BLaER1 (cell line): ENCODE measurements at regions not wholly inside any gene's neighbourhood (a gene's known extent, or its start where the extent isn't known, plus 50 kb on each side); places are given as distances from the start of the nearest gene placed in this dataset.
"Not testable (repeated sequence)": the region's sequence is repeated elsewhere in the genome, so short reads cannot be mapped to it uniquely, and the experiment has no call there.

Experiments used
- H3K27ac ChIP-seq: shearing (Covaris generic); formaldehyde crosslinking; 2 replicates; pipeline ENCODE4 v1.8.1; 2022
- H3K27me3 ChIP-seq: shearing (Covaris generic); formaldehyde crosslinking; 2 replicates; pipeline ENCODE4 v1.8.1; 2022
- H3K36me3 ChIP-seq: shearing (Covaris generic); formaldehyde crosslinking; 2 replicates; pipeline ENCODE4 v1.8.1; 2022
- H3K4me1 ChIP-seq: shearing (Covaris generic); formaldehyde crosslinking; 2 replicates; pipeline ENCODE4 v1.8.1; 2022
- H3K4me2 ChIP-seq: shearing (Covaris generic); formaldehyde crosslinking; 2 replicates; pipeline ENCODE4 v1.8.1; 2022
- H3K4me3 ChIP-seq: shearing (Covaris generic); formaldehyde crosslinking; 2 replicates; pipeline ENCODE4 v1.8.1; 2022
- H3K9ac ChIP-seq: shearing (Covaris generic); formaldehyde crosslinking; 2 replicates; pipeline ENCODE4 v1.8.1; 2022
- H3K9me3 ChIP-seq: shearing (Covaris generic); formaldehyde crosslinking; 2 replicates; pipeline ENCODE4 v1.8.1; 2022
- H4K20me1 ChIP-seq: shearing (Covaris generic); formaldehyde crosslinking; 2 replicates; pipeline ENCODE4 v1.8.1; 2022
- Cebpa-rat ChIP-seq: shearing (Covaris generic); IDR thresholded peaks from 2 replicates; pipeline ENCODE4 v1.8.1; 2022

DNA sequence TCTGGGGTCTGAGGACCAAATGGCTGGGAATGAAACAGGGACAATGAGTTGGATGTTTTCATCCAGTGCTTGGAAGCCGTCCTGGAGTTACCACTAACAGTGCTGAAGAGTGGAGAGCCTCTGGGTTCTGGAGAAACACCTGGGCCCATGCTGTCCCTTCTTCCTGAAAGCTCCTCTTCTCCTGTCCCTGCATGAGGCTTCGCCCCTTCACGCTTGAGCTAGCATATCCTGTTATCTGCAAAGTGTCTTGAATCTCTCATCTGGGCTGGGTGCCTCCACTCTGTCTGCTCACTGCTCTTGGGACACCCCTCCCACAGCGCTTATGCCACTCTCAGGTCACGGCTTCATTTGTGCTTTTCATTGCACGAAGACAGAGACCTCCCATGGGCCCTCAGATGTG lies 154.5 kb downstream of the MYCN start:
- H3K9ac ChIP-seq, result no peak overlapping the region
- no peaks in the 10 kb centered on the region for H3K27me3 ChIP-seq
- H3K4me3 ChIP-seq, result no peak overlapping the region
- peak overlapping the region; percentile 63 for H3K4me2 ChIP-seq
- H3K27ac ChIP-seq, result no peak overlapping the region
- no peaks in the 10 kb centered on the region for H3K9me3 ChIP-seq
- no peaks in the 10 kb centered on the region for H3K36me3 ChIP-seq
- peaks cover 21% of the 10 kb centered on the region for H3K4me1 ChIP-seq
- TF ChIP-seq Cebpa-rat, result no peak
- H4K20me1 ChIP-seq, result no peaks in the 10 kb centered on the region

DNA sequence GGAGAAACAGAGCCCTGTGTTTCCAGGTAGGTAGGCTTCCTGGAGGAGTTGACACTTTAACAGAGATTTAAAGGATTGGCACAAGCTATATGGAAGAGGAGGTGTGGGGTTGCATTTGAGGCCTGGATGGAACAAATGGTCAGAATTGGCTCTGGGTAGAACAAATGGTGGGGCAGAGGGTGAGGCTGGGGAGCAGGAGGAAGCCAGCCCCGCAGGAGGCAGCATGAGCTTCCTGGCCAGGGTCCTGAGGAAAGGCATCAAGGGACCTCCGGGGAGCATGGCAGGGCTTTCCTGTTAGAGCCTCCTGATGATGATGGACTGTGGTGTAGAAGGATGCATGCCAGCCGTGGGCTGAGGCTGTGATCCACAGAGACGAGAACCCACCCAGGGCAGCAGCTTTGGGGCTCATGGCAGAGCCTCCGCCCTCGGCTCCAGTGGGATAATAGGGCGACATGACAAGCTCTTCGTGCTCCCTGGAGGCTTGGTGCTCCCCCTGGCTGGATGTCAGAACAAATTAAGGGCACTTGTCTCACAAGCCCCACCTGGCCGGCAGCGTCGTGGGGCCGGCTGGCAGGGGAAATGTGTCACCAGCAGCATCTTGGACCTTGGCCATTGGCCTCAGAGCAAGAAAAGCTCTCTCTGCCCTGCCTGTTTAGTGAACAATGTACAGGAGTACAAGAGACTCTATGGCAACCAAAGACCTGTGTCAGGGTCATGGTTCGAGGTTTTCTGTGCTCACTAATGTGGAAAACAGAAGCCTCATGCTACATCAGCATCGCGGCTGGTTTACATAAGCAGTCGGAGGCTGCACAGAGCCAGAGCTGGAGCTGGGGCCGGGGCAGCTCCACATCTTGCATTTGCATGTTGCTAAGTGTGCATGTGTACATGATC lies 153.5 kb downstream of the MYCN start:
- no peak overlapping the region for H3K27ac ChIP-seq
- H3K9me3 ChIP-seq, result no peaks in the 10 kb centered on the region
- no peak for TF ChIP-seq Cebpa-rat
- H3K4me2 ChIP-seq, result peak overlapping the region; percentile 63
- peaks cover 21% of the 10 kb centered on the region for H3K4me1 ChIP-seq
- H3K36me3 ChIP-seq, result no peaks in the 10 kb centered on the region
- no peaks in the 10 kb centered on the region for H4K20me1 ChIP-seq
- no peak overlapping the region for H3K4me3 ChIP-seq
- H3K9ac ChIP-seq, result no peak overlapping the region
- H3K27me3 ChIP-seq, result no peaks in the 10 kb centered on the region

DNA sequence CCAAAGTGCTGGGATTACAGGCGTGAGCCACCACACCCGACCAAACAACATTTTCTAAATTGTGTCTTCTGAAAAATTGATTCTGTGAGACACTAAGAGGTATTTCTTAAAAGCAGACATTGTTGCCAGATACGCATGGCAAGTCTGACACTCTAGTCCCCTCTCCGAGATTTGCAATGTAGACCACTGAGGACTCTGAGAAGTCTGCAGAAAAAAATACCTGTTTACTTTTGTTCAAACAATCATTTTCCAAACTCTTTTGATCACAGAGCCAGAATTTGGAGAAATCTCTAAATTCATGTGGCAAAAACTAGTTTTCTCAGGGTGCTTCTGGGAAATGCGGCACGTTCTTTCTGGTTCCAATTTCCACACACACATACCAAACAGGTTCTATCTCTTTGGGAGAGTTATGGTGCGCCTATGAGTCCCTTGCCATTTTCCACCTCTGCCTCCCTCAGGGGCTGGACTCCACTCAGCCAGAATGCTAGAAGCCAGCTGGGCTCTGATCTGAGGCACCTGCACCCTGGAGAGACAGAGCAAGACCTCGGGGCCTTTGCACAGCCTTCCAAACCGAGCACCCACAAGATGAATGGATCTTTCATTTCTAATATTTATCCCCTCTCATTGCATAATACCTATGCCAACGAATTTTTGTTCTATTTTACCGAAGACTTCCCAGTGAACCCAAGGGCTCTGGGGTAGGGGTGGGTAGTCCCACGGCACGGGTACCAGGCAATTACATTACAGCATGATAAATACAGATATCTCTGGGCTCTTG lies 152.7 kb downstream of the MYCN start:
- Histone ChIP-seq H3K27me3 (no peaks in the 10 kb centered on the region), H3K4me3 (no peak overlapping the region), H3K4me1 (peaks cover 25% of the 10 kb centered on the region), H4K20me1 (no peaks in the 10 kb centered on the region), H3K4me2 (0 out of 2 replicates have a peak overlapping the region, but pooled peaks have one; percentile 63), H3K9me3 (no peaks in the 10 kb centered on the region), H3K27ac (no peak overlapping the region), H3K9ac (no peak overlapping the region), H3K36me3 (no peaks in the 10 kb centered on the region)
- TF ChIP-seq Cebpa-rat, result no peak

DNA sequence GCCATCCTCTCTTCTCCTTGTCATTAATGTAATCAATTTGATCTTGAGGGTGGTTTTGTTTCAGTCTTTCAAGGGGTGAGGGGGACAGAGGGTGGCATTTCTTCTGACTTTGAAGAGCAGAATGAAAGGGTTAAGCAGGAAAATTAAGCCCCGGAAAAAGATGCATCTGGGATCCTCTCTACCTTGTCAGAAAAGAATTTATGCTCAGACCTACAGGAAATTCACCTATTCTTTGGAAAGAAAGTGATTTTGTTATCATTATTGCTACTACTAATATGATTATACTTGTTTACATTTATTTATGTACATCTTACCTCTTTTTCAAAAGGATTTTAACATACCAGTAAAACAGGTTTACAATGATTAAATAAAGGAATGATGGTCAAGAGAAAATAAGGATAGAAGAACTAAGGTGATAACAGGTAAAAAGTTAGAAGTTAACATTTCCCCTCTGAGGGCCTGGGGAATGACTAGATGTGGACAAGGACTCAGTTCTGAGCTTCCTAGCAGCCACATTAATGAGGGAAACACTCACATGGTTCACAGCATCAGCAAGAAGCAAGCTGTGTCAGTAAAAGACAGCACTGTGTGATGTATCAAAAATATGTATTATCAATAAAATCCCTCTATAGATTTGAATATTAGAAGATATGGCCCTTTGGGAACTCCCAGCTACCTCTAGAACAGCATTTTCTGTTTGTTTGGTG lies 151.4 kb downstream of the MYCN start:
- Histone ChIP-seq H3K36me3 (no peaks in the 10 kb centered on the region), H3K27ac (no peak overlapping the region), H3K27me3 (no peaks in the 10 kb centered on the region), H3K9ac (no peak overlapping the region), H3K9me3 (no peaks in the 10 kb centered on the region), H3K4me3 (no peak overlapping the region), H3K4me1 (peaks cover 25% of the 10 kb centered on the region), H4K20me1 (no peaks in the 10 kb centered on the region), H3K4me2 (no peak overlapping the region)
- no peak for TF ChIP-seq Cebpa-rat

DNA sequence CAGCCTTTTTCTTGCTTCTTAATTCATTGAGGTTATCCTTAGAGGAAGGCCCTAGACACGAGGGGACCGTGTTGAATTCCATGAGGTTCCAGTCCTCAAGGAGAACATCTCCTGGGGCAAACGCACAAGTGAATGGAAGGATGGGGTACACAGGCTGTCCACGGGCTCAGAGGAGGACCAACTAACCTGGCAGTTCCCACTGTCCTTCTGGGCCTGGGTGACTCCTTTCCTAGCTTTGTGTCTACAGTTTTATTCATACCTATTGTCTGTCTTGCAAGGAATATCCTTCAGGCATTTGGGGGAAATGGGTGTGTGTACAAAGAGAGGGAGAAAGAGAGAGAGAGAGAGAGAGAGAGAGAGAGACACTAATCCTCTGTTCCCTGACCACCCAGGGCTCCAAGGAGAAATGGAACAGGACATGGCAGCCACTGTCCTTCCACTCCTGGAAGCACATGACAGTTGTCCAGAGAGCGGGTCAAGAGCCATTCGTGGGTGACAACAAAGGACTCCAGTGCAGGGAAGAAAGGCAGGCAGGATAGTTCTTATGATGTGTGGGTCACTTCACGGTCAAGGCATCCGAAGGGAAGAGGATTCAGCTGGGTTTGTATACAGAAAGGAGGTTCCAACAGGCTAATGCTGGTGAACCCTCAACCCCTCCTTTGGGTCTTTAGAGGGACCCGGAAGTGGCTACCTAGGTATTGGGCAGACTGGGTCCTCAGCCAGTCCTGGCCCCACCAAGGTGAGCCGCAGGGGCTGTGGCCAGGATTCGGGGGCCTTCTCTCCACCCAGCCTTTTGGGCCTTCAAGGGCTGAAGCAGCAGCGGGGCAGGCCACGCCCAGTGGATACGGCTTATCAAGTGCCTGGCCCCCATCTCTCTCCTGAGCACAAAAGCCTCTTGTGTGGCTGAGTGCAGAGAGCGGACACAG lies 150.6 kb downstream of the MYCN start:
- H3K27ac ChIP-seq, result no peak overlapping the region
- no peaks in the 10 kb centered on the region for H3K27me3 ChIP-seq
- H3K4me2 ChIP-seq, result no peak overlapping the region
- no peak for TF ChIP-seq Cebpa-rat
- H3K36me3 ChIP-seq, result no peaks in the 10 kb centered on the region
- H3K4me1 ChIP-seq, result peaks cover 25% of the 10 kb centered on the region
- no peak overlapping the region for H3K4me3 ChIP-seq
- H4K20me1 ChIP-seq, result no peaks in the 10 kb centered on the region
- no peak overlapping the region for H3K9ac ChIP-seq
- H3K9me3 ChIP-seq, result no peaks in the 10 kb centered on the region

DNA sequence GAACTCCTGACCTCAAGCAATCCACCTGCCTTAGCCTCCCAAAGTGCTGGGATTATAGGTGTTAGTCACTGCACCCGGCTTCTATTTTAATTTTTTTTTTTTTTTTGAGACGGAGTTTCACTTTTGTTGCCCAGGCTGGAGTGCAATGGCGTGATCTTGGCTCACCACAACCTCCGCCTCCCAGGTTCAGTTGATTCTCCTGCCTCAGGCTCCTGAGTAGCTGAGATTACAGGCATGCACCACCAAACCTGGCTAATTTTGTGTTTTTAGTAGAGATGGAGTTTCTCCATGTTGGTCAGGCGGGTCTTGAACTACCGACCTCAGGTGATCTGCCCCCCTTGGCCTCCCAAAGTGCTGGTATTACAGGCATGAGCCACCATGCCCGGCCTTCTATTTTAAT lies 149.1 kb downstream of the MYCN start:
- not testable (repeated sequence) for H3K27ac ChIP-seq, H3K27me3 ChIP-seq, H3K9me3 ChIP-seq, H3K4me3 ChIP-seq, H3K9ac ChIP-seq, H3K36me3 ChIP-seq, H3K4me2 ChIP-seq, H4K20me1 ChIP-seq
- peaks cover 21% of the 10 kb centered on the region for H3K4me1 ChIP-seq

DNA sequence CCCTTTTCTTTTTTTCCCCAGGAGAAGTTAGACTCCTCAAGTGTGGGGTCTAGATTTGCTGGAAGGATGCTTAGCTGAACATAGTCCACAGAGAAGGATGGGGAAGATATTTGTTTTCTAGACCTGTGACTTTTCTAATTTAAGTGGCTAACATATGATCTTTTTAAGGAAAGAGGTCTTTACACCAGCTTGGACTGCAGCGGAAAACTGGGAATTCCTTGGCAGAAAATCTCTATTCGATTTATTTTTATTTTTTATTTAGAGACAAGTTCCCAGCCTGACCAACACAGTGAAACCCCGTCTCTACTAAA lies 148.4 kb downstream of the MYCN start:
- H3K4me1 ChIP-seq, result peaks cover 14% of the 10 kb centered on the region
- no peaks in the 10 kb centered on the region for H3K36me3 ChIP-seq
- TF ChIP-seq Cebpa-rat, result no peak
- H3K27ac ChIP-seq, result no peak overlapping the region
- H3K27me3 ChIP-seq, result no peaks in the 10 kb centered on the region
- H3K9me3 ChIP-seq, result no peaks in the 10 kb centered on the region
- no peaks in the 10 kb centered on the region for H4K20me1 ChIP-seq
- no peak overlapping the region for H3K4me3 ChIP-seq
- H3K4me2 ChIP-seq, result no peak overlapping the region
- H3K9ac ChIP-seq, result no peak overlapping the region

DNA sequence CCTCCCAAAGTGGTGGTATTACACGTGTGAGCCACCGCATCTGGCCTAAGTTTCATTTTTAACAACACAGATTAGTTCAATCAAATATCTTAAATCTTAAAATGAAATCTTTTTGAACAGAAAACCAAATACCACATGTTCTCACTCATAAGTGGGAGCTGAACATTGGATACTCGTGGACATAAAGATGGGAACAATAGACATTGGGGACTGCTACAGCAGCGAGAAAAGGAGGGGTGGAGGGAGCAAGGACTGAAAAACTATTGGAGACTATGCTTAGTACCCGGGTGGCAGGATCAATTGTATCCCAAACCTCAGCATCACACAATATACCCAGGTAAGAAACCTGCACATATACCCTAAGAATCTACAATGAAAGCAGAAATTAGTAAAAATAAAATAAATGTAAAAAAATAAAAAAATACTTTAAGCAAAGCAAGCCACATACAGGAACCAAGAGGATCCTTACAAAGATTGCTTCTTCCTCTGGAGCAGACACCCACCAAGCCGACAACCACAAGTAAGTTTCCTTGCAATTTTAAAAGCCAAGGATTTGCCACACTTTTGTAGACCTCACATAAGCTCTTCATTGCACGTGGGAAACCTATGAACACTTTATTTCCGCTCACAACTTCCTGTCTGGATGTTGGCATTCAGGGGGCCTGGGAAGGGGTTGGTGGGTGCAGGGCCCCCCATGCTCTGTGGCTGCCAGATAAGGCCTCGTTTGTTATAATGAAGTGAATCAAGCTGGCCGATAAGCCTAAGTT lies 147.9 kb downstream of the MYCN start:
- Histone ChIP-seq H3K4me2 (no peak overlapping the region), H3K27ac (no peak overlapping the region), H3K9me3 (no peaks in the 10 kb centered on the region), H3K36me3 (no peaks in the 10 kb centered on the region), H3K9ac (no peak overlapping the region), H4K20me1 (no peaks in the 10 kb centered on the region), H3K27me3 (no peaks in the 10 kb centered on the region), H3K4me3 (no peak overlapping the region), H3K4me1 (peaks cover 11% of the 10 kb centered on the region)
- TF ChIP-seq Cebpa-rat, result no peak

DNA sequence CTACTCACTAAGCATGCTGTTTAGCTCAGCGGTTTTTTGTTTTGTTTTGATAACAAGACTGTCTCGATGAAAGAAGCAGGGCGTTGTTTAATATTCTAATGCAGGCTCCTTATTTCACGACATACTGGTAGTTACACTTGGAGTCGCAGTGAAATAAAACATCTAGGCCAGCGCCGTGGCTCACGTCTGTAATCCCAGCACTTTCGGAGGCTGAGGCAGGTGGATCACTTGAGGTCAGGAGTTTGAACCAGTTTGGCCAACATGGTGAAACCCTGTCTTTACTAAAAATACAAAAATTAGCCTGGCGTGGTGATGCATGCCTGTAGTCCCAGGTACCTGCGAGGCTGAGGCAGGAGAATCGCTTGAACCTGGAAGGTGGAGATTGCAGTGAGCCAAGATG lies 145.8 kb downstream of the MYCN start:
- H3K36me3 ChIP-seq, H3K27ac ChIP-seq, H3K9me3 ChIP-seq, H3K4me3 ChIP-seq, H3K4me2 ChIP-seq, H3K27me3 ChIP-seq, H3K9ac ChIP-seq, H4K20me1 ChIP-seq: not testable (repeated sequence)
- peaks cover 11% of the 10 kb centered on the region for H3K4me1 ChIP-seq
